GM13976 (cell line): ENCODE measurements at regions not wholly inside any gene's neighbourhood (a gene's known extent, or its start where the extent isn't known, plus 50 kb on each side); places are given as distances from the start of the nearest gene placed in this dataset.

Source experiments
- DNase-seq: peaks from one replicate; pipeline ENCODE4 v3.0.0; 2012; ENCODE audit warnings: low spot score
- CTCF ChIP-seq: IDR thresholded peaks from 2 replicates; pipeline ENCODE4 v1.5.1; 2012; ENCODE audit warnings: borderline replicate concordance, mild to moderate bottlenecking; ENCODE audit not compliant: insufficient read depth; ENCODE audit errors: extremely low read depth, missing control alignments, control extremely low read depth
- in situ Hi-C: fragments of 300-500 bp; cut with MboI; formaldehyde crosslinking; loops from one replicate; pipeline ENCODE4 v1.12.0; 2022; ENCODE audit warnings: low sequenced_read_pairs, mixed read lengths, inconsistent platforms; ENCODE audit not compliant: unreplicated experiment

DNA sequence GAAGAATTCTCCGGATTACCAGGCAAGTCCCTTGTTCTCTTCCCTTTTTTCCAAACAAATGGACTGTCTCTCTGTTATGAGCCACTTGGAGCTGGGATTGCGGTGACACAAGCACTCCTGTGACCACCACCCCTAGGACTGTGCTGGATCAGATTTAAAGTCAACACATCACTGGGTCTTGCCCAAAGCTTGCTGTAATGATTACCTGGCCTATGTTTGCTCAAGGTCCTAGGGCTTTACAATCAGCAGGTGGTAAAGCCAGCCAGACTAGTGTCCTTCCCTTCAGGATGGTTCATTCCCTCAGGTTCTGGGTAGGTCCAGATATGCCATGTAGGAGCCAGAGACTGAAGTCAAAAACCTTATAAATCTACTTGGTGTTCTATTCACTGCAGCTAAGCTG, 144.7 kb downstream of the COX18 start:
- no peak for DNase-seq
- no peak for TF ChIP-seq CTCF
- in situ Hi-C loops = no loop called here

DNA sequence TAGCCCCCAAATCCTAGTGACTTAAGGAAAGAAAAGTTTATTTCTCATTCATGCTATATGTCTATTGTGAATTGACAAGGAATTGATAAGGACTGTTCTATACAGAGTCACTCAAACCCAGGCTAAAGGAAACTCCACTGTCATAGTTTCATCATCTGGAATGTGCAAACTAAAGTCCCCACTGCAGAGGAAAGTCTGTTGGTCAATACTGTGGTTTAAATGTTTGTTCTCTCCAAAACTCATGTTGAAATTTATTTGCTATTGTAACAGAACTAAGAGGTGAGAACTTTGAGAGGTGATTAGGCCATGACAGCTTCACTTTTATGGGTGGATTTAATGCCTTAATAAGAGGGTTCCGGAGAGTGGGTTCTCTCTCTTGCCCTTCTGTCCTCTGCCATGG, 149.6 kb downstream of the COX18 start:
- in situ Hi-C loops = no loop called here
- no peak for DNase-seq
- TF ChIP-seq CTCF = no peak

- TF ChIP-seq CTCF = no peak
- in situ Hi-C loops = no loop called here
- no peak for DNase-seq
These were observed 150.1 kb downstream of the COX18 start for GRCh38 chr4:72919464-72919863.

- in situ Hi-C loops = no loop called here
- DNase-seq = no peak
- TF ChIP-seq CTCF = no peak
These were observed 151.2 kb downstream of the COX18 start for GRCh38 chr4:72918362-72918761.

DNA sequence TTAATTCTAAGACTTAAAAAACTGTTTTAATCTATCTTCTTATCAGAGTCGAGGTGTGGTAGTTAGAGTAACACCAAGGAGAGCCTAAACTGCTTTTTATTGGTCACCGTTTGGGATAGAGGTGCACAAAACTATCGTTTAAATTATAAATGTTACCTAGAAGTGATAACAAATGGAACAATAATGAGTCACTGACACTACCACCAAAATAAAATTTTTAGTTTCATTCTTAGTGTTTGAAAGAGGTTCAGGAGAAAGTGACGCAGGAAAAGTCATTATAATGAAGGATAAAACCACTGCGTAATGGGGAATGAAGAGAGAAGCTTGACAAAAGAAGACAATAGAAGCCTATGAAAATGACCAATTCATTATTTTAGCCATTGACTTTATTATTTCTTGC, 158.2 kb downstream of the COX18 start:
- in situ Hi-C loops = no loop called here
- DNase-seq = no peak
- no peak for TF ChIP-seq CTCF

GRCh38 chr4:72909461-72909860, 160.1 kb downstream of the COX18 start:
- TF ChIP-seq CTCF = no peak
- no peak for DNase-seq
- in situ Hi-C loops = no loop called here

DNA sequence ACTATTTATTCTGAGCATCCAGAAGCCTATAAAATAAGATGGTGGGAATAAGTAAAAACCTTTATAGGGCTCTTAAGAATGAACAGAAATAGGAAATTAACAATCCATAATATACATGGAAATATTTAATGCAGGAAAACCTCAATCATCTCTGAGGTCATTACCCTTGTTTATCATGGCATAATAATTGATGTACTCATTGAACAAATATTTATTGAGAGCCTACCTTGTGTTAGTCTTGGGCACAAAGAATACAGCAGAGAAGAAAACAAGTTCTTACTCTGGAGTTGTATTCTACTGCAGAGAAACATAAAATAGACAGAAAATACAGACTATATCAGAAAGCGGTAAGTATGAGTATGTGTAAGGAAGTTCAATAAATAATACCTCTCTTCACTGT, 167.2 kb downstream of the COX18 start:
- no peak for TF ChIP-seq CTCF
- no peak for DNase-seq
- in situ Hi-C loops = no loop called here
